ENCODE measurements at regions not wholly inside any gene's neighbourhood (a gene's known extent, or its start where the extent isn't known, plus 50 kb on each side); places are given as distances from the start of the nearest gene placed in this dataset.
"Not testable (repeated sequence)": the region's sequence is repeated elsewhere in the genome, so short reads cannot be mapped to it uniquely, and the experiment has no call there.

GRCh38 chr6:165769401-165769800 lies 106.4 kb upstream of the PDE10A start:
- ChIA-PET POLR2A (no interaction called here), CTCF (interaction anchor here (0.7 kb wide), 1 partner anchor 892 kb away, joined by 5 read pairs; no protein-coding TSS in a partner anchor)
- no peak for TF ChIP-seq TARDBP (IDR thresholded peaks at IDR 0.05)
- TF ChIP-seq PKNOX1 (IDR thresholded peaks at IDR 0.05): no peak
- no peak for TF ChIP-seq FOXM1 (IDR thresholded peaks at IDR 0.05; ENCODE audit: borderline replicate concordance)
- no peak for TF ChIP-seq L3MBTL2 (conservative IDR thresholded peaks at IDR 0.05)
- TF ChIP-seq ZNF384 (IDR thresholded peaks at IDR 0.05): no peak
- no peak for TF ChIP-seq LEF1 (IDR thresholded peaks at IDR 0.05; ENCODE audit: borderline replicate concordance)
- no peak for TF ChIP-seq FOXA1 (IDR thresholded peaks at IDR 0.05)
- no peak for TF ChIP-seq CTBP1 (IDR thresholded peaks at IDR 0.05; ENCODE audit: borderline replicate concordance)
- TF ChIP-seq HDGF (IDR thresholded peaks at IDR 0.05; ENCODE audit: borderline replicate concordance): no peak
- no peak for TF ChIP-seq SUZ12 (IDR thresholded peaks at IDR 0.05)
- no peak for TF ChIP-seq FOXK2 (IDR thresholded peaks at IDR 0.05)
- no peak for TF ChIP-seq ARNT (IDR thresholded peaks at IDR 0.05)
- no peak for TF ChIP-seq SP1 (IDR thresholded peaks at IDR 0.05)
- no peak for TF ChIP-seq NFRKB (IDR thresholded peaks at IDR 0.05)
- no peak for DNase-seq (ENCODE audit: extremely low spot score)

- POLR2A ChIA-PET: no interaction called here
- no peak for TF ChIP-seq FOXM1 (IDR thresholded peaks at IDR 0.05; ENCODE audit: borderline replicate concordance)
- no peak for TF ChIP-seq ARNT (IDR thresholded peaks at IDR 0.05)
- no peak for TF ChIP-seq ELF4 (IDR thresholded peaks at IDR 0.05)
- CTCF ChIA-PET: no interaction called here
- DNase-seq (ENCODE audit: extremely low spot score): no peak
Observed at GRCh38 chr6:165768961-165769360, 105.9 kb upstream of the PDE10A start.

GRCh38 chr6:165767228-165767627 lies 104.2 kb upstream of the PDE10A start:
- TF ChIP-seq NFRKB (IDR thresholded peaks at IDR 0.05): no peak
- no peak for TF ChIP-seq TARDBP (IDR thresholded peaks at IDR 0.05)
- TF ChIP-seq PKNOX1 (IDR thresholded peaks at IDR 0.05): no peak
- TF ChIP-seq SP1 (IDR thresholded peaks at IDR 0.05): no peak
- no peak for TF ChIP-seq SUZ12 (IDR thresholded peaks at IDR 0.05)
- no peak for TF ChIP-seq HDGF (IDR thresholded peaks at IDR 0.05; ENCODE audit: borderline replicate concordance)
- TF ChIP-seq ELF4 (IDR thresholded peaks at IDR 0.05): no peak
- no peak for TF ChIP-seq L3MBTL2 (conservative IDR thresholded peaks at IDR 0.05)
- CTCF ChIA-PET: no interaction called here
- POLR2A ChIA-PET: no interaction called here
- DNase-seq (ENCODE audit: extremely low spot score): no peak

GRCh38 chr6:165766457-165766856 lies 103.4 kb upstream of the PDE10A start:
- ChIA-PET POLR2A (no interaction called here), CTCF (no interaction called here)
- DNase-seq (ENCODE audit: extremely low spot score): no peak
- no peak for TF ChIP-seq BHLHE40 (IDR thresholded peaks at IDR 0.05; ENCODE audit: borderline replicate concordance)
- TF ChIP-seq ARNT (IDR thresholded peaks at IDR 0.05): no peak
- TF ChIP-seq TARDBP (IDR thresholded peaks at IDR 0.05): no peak
- TF ChIP-seq FOXA1 (IDR thresholded peaks at IDR 0.05): no peak
- no peak for TF ChIP-seq FOXK2 (IDR thresholded peaks at IDR 0.05)
- TF ChIP-seq L3MBTL2 (conservative IDR thresholded peaks at IDR 0.05): no peak
- TF ChIP-seq LEF1 (IDR thresholded peaks at IDR 0.05; ENCODE audit: borderline replicate concordance): no peak
- TF ChIP-seq ELF4 (IDR thresholded peaks at IDR 0.05): no peak
- TF ChIP-seq NFRKB (IDR thresholded peaks at IDR 0.05): no peak
- no peak for TF ChIP-seq SUZ12 (IDR thresholded peaks at IDR 0.05)
- TF ChIP-seq CTBP1 (IDR thresholded peaks at IDR 0.05; ENCODE audit: borderline replicate concordance): no peak
- TF ChIP-seq HDGF (IDR thresholded peaks at IDR 0.05; ENCODE audit: borderline replicate concordance): no peak
- no peak for TF ChIP-seq PKNOX1 (IDR thresholded peaks at IDR 0.05)
- no peak for TF ChIP-seq SP1 (IDR thresholded peaks at IDR 0.05)
- no peak for TF ChIP-seq ZNF384 (IDR thresholded peaks at IDR 0.05)
- TF ChIP-seq FOXM1 (IDR thresholded peaks at IDR 0.05; ENCODE audit: borderline replicate concordance): no peak

- DNase-seq (ENCODE audit: extremely low spot score): no peak
- ChIA-PET CTCF (no interaction called here), POLR2A (no interaction called here)
- TF ChIP-seq PKNOX1 (IDR thresholded peaks at IDR 0.05): no peak
- no peak for TF ChIP-seq ELF4 (IDR thresholded peaks at IDR 0.05)
- TF ChIP-seq FOXA1 (IDR thresholded peaks at IDR 0.05): no peak
- no peak for TF ChIP-seq LEF1 (IDR thresholded peaks at IDR 0.05; ENCODE audit: borderline replicate concordance)
Observed at GRCh38 chr6:165766026-165766425, 103.0 kb upstream of the PDE10A start.

GRCh38 chr6:165765256-165765655 lies 102.2 kb upstream of the PDE10A start:
- DNase-seq (ENCODE audit: extremely low spot score); POLR2A ChIA-PET; CTCF ChIA-PET: not testable (repeated sequence)

- ChIA-PET POLR2A (no interaction called here), CTCF (no interaction called here)
- TF ChIP-seq ARNT (IDR thresholded peaks at IDR 0.05): no peak
- TF ChIP-seq PKNOX1 (IDR thresholded peaks at IDR 0.05): no peak
- no peak for TF ChIP-seq FOXK2 (IDR thresholded peaks at IDR 0.05)
- TF ChIP-seq ELF4 (IDR thresholded peaks at IDR 0.05): no peak
- no peak for TF ChIP-seq HDGF (IDR thresholded peaks at IDR 0.05; ENCODE audit: borderline replicate concordance)
- TF ChIP-seq SUZ12 (IDR thresholded peaks at IDR 0.05): no peak
- DNase-seq (ENCODE audit: extremely low spot score): no peak
Observed at GRCh38 chr6:165762876-165763275, 99.8 kb upstream of the PDE10A start.

Data from HEK293T (cell line).